HG03159 (cell line): ENCODE measurements at regions not wholly inside any gene's neighbourhood (a gene's known extent, or its start where the extent isn't known, plus 50 kb on each side); places are given as distances from the start of the nearest gene placed in this dataset.
"Not testable (repeated sequence)": the region's sequence is repeated elsewhere in the genome, so short reads cannot be mapped to it uniquely, and the experiment has no call there.

Experiments
- ATAC-seq: cut with Tn5 transposase; IDR thresholded peaks from one replicate; pipeline ENCODE4 v1.9.1; 2021; ENCODE audit warnings: mild to moderate bottlenecking, moderate library complexity; ENCODE audit not compliant: unreplicated experiment

DNA sequence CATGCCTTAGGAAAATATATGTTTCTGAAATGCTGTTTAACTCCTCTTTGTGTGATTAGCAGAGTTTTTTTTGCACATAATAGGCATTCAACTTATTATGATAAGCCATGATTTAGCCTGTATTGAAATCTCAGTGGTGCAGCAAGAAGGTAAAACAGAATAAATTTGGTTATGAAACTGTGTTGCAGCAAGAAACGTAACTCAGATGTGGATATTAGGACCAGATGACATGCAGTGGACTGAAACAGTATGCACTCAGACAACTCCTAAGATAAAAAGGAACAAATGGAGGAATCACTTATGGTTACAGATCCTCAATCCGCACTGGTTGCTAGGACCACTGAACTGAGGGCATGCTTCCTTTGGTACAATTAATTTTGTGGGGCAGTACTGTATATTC is 254.2 kb upstream of the HSF2 start:
- no peak for ATAC-seq

GRCh38 chr6:122145741-122146240 is 253.7 kb upstream of the HSF2 start:
- ATAC-seq, result no peak

GRCh38 chr6:122147291-122147690 is 252.2 kb upstream of the HSF2 start:
- ATAC-seq, result no peak

DNA sequence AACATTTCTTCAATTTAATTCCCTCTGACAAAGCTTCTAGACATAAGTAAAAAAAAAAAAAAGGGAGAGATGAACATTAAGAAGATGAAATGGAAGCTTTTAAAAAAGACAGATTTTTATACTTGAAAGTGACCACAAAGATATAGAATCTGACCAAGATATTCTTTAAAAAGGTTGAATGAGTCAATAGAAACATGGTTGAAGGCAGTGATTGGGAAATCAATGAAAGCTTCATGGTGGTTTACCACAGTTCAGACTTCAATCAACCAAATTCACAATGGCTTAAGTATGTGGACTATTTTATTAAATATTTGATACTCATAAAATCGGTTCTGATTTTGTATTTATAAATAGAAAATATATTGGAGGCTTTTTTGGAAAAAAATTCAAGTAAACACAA is 248.4 kb upstream of the HSF2 start:
- ATAC-seq, result no peak

- ATAC-seq, result no peak
These were observed 247.7 kb upstream of the HSF2 start for GRCh38 chr6:122151763-122152162.

DNA sequence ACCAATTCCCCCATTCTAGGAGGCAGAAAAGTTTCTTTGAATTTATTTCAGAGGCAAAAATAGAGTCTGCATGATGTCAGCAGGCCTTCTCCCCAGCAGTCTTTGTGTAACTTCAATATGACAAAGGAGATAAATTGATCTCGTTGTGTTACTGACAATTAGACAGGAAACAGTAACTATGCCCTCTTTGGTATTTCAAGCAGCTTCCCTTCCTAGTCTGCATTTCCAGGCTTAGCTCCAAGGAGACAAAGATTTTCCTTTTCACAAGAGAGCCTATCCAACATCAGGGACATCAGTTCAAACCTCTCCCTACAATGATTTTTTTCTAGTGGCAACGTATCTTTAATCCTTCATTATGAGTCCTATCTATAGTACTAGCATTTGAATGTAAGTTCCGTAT is 245.9 kb upstream of the HSF2 start:
- ATAC-seq, result no peak

DNA sequence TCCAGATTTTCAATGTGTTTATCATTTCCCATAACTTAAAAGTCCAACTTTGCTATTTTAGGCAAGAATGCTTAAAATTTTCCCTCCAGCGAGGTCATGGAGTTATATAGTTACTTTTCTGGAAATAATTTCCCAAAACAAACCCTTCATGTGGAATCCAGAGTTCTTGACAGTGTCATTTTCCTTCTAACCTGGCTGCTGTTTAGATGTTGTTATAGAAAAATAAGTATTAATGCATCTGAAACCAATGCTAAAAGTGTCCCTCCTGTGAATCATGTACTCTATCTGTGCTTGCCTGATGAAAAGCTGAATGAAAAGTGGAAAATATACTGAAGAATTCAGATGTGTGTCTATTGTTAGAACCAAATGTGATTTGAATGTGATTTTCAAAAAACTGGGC is 245.3 kb upstream of the HSF2 start:
- no peak for ATAC-seq

DNA sequence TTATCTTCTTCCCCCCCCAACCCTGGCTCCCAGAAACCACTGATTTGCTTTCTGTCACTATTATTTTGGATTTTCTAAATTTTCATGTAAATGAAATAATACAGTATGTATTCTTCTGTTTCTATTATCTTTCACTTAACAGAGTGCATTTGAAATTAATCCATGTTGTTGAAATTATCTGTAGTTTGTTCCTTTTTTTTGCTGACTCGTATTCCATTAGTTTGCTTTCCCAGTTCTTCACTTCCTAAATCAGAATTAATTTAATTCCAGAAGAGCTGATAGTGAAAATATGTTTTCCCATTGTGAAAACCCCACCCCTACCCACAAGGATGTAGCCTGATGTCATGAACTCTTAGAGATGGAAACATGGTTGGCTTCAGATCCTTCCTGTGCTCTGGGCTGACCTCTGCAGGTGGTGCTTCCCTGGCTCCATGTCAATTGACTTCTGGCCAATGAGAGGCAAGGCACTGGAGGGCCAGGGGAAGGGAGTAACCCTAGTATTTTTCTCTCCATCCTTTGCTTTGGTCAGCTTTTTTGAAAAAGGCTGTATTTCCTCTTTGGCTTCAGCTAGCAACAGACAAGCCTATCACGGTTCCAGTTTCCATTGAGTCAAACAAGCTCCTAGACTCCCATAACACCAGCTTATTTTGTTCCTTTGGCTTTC is 244.4 kb upstream of the HSF2 start:
- no peak for ATAC-seq

- ATAC-seq, result no peak
These were observed 238.3 kb upstream of the HSF2 start for GRCh38 chr6:122161136-122161535.

- no peak for ATAC-seq
These were observed 234.4 kb upstream of the HSF2 start for GRCh38 chr6:122165014-122165413.

GRCh38 chr6:122170274-122170673 is 229.2 kb upstream of the HSF2 start:
- no peak for ATAC-seq

- ATAC-seq, result no peak
These were observed 220.5 kb upstream of the HSF2 start for GRCh38 chr6:122178988-122179387.

DNA sequence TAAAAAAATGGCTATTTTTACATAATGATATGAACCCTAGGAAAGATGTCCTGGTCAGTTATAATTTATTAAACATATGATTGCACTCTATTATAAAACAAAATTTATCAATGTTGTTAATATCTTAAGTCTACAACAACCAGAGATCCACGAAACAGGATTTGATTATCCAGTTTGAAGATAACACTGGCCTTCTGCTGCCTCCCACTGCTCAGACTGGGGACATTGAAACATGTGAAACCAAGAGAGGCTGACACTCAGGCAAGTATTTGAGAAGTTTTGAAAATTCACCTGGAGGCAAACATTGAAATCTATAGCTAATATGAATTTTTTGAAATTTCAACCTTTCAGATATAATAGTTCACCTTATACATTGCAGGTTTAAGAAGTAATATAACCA is 219.3 kb upstream of the HSF2 start:
- ATAC-seq, result no peak

- ATAC-seq, result no peak
These were observed 217.4 kb upstream of the HSF2 start for GRCh38 chr6:122182061-122182460.

DNA sequence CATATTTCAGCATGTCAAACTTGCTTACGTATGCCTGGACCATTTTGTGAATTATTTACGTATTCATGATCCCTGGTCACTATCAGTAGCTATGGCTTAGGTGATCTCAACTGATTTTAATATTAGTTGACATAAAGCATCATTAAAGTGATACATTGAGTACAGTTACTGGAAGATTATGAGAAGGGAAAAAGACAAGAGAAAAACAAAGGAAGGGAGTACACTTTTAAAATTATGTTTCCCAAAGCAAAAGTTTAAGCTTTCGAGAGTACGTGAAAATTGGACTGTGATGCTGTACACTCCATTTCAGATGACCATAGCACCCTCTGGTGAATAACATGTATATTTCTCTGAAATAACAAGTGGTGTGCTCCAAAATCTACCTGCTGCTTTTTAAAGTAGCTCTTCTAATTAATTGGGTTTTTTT is 215.0 kb upstream of the HSF2 start:
- ATAC-seq, result no peak

DNA sequence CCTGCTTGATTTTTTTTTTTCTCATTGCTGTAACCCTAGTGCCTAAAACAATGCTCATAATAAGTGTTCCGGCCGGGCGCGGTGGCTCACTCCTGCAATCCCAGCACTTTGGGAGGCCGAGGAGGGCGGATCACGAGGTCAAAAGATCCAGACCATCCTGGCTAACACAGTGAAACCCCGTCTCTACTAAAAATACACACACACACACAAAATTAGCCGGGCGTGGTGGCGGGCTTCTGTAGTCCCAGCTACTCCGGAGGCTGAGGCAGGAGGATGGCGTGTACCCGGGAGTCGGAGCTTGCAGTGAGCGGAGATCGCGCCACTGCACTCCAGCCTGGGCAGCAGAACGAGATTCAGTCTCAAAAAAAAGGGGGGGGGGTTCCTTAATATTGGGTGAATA is 214.0 kb upstream of the HSF2 start:
- not testable (repeated sequence) for ATAC-seq

- ATAC-seq, result no peak
These were observed 212.3 kb upstream of the HSF2 start for GRCh38 chr6:122187186-122187585.

DNA sequence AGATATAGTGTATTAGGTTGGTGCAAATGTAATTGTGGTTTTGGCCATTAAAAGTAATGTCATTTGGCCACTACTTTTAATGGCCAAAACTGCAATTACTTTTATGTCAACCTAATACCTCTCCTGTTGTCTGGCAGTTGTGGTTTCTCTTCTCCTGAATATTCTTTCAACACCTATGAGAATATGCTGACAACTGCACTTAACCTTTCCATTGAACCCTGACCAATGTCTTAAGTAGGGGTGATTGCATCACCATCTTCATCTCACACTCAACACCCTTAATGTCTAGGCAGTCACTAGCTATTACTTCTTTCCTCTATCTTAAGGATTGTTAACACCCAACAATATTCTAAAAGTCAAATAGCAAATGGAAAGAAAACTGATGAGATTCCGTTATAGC is 200.5 kb upstream of the HSF2 start:
- ATAC-seq, result no peak

DNA sequence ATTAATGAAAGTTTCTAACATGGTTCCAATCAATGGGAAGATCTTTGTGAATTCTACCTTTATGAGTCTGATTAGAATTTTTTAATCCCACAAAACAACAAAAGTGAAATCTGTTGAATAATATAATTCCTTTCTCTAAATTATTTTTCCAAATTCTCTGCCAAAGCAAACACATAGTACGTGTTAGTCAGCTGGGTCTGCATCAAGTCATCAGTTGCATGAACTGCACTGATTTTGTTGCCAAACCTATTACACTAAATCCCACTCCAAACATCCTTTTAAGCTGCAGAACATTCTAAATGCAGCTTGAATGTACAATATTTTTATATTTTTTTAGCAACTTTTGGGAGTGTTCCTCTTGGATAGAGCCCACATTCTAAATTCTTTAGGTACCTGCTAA is 199.0 kb upstream of the HSF2 start:
- ATAC-seq, result no peak

DNA sequence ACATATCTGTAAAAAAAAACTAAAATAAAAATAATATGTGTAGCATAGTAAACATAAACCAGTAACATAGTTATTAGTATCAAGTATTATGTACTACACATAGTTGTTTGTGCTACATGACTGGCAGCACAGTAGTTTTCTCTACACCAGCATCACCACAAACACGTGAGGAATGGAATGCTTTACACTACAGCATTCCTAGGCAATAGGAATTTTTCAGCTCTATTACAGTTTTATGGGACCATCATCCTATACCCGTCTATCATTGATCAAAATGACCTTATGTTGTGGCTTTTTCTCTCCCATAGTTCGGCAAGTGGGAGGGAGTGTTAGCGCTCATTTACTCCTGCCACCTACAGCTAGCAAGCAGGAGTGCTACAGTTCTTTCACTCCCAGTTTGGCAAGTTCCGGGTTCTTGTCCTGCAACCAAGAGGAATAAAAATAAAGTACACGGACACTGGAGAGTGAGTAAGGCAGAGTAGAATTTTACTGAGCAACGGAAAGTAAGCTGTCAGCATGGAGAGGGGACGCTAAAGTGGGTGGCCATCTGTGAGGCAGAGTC is 196.8 kb upstream of the HSF2 start:
- no peak for ATAC-seq

GRCh38 chr6:122207061-122207460 is 192.4 kb upstream of the HSF2 start:
- ATAC-seq, result no peak

DNA sequence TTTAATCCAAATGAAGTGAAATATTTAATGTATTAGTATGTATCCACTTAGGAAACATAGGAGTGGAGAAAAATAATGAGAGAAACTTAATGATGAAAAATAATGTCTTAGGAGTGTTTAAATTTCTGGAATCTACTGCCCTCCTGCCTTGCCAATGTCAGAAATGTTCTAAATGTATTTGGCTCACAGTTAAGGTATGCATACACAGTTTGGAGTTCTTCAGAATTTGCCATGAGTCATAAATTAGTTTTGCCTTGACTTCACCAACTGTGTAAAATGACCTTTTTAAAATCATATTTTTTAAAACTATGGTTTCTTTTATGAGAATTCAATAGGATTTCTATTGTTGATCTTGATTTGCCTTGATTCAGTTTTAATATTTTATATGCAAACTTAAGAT is 191.7 kb upstream of the HSF2 start:
- no peak for ATAC-seq
